ENCODE measurements at regions not wholly inside any gene's neighbourhood (a gene's known extent, or its start where the extent isn't known, plus 50 kb on each side); places are given as distances from the start of the nearest gene placed in this dataset.
"Not testable (repeated sequence)": the region's sequence is repeated elsewhere in the genome, so short reads cannot be mapped to it uniquely, and the experiment has no call there.

DNA sequence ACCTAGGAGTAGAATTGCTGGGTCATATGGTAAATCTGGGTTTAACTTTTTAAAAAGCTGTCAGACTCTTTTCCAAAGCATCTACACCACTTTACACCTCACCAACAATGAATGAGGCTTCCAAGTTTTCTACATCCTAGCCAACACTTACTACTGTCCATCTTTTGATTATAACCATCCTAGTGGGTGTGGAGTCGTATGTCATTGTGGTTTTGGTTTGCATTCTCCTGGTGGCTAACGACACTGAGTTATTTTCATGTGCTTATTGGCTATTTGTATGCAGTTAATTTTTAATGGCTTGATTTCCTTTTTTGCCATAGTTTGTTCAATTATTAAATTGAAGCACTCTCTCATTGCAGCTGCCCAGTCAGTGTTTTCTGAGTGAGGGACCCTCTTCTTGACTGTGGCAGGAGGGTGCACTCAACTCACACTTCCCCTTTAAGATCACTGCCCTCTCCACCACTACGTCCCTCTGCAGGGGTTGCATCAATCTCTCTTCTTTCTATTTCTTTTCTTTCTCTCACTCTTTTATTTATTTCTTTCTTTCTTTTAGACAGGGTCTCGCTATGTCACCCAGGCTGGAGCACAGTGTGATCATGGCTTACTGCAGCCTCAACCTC, 182.3 kb downstream of the C9orf152 start:
- no peak for DNase-seq (ENCODE audit: low read depth in 2 of 2)

DNA sequence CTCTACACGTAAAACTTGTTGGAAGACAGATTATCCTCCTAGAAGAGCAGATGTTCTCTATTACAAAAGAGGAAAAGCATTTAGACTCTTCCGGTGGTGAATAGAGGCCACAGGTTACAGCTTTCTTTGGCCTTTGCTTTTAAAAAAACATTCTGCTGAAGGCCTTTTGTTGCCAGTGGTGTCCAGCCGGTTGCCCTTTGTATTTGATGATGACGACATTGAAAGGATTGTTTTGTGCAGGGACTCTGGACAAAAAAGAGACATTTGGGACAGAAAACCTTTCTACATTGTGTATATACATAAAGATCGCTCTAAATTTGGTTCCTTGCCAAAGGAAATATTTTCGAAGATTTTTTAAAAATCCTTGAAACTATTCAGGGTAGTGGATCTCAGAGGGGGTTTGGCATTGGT, 180.3 kb downstream of the C9orf152 start:
- DNase-seq (ENCODE audit: low read depth in 2 of 2) = no peak

- no peak for DNase-seq (ENCODE audit: low read depth in 2 of 2)
These were observed 179.7 kb downstream of the C9orf152 start for GRCh38 chr9:110028271-110028670.

GRCh38 chr9:110028676-110029075, 179.3 kb downstream of the C9orf152 start:
- DNase-seq (ENCODE audit: low read depth in 2 of 2) = no peak

- no peak for DNase-seq (ENCODE audit: low read depth in 2 of 2)
These were observed 178.5 kb downstream of the C9orf152 start for GRCh38 chr9:110029429-110029955.

DNA sequence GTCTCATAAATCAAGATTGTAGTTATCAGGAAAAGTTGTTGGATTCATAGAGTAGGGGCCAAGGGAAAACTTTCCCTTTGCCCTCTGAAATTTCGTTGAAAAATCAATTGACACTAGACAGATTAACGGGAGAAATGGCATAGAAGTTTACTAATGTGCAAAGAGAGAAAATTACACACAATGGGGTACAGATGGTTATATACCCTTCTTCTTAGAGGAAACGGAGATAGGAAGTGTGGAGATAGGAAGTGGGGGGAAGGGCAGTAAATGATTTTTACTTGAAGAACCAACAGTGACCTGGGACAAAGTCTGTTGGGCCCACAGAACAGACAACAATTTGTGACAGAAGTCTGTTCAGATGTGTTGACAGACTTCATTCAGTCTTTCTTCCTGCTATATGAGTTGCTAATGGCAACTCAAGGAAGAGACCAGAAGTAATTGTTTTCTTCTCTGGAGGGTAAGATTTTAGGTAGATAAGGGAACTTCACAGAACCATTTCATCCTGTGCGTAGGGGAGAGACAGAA, 177.9 kb downstream of the C9orf152 start:
- DNase-seq (ENCODE audit: low read depth in 2 of 2) = no peak

- DNase-seq (ENCODE audit: low read depth in 2 of 2) = no peak
These were observed 177.3 kb downstream of the C9orf152 start for GRCh38 chr9:110030632-110031031.

GRCh38 chr9:110031511-110032173, 176.3 kb downstream of the C9orf152 start:
- DNase-seq (ENCODE audit: low read depth in 2 of 2) = no peak

- DNase-seq (ENCODE audit: low read depth in 2 of 2) = not testable (repeated sequence)
These were observed 175.4 kb downstream of the C9orf152 start for GRCh38 chr9:110032532-110032931.

GRCh38 chr9:110033869-110034268, 174.1 kb downstream of the C9orf152 start:
- DNase-seq (ENCODE audit: low read depth in 2 of 2) = no peak

DNA sequence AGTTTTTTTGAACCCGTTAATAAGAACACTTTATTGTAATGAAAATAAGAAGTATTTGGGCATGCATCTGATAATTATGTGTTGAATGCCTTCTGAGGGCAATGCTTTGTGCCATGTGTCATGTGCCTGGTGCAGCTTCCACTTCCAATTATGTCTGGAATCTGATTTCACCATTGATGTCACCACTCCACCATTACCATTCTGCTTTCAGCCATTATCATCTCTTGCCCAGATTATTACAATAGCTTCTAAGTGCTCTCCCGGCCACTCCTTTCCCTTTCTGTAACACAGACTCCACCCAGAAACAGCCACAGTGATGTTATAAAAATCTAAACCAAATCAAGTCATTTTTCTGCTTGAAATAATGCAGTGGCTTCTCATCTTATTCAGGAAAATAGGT, 171.7 kb downstream of the C9orf152 start:
- no peak for DNase-seq (ENCODE audit: low read depth in 2 of 2)

DNA sequence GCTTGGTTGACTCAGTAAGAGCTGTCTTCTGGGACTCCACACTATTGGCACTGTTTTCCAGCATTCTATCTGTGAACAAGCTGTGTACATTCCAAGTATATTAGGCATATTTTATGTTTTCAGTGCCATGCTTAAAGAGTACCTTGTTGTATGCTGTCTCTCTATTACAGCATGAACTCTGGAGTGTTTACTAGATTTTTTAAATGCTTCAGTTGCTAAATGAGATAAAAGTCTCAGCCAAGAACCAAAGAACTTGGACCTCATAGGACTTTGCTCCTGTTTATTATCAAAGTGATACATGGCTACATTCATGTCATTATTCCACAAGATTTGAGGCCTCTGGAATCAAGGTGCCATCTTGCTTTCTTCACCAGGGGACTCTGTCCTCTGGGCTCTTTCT, 167.2 kb downstream of the C9orf152 start:
- no peak for DNase-seq (ENCODE audit: low read depth in 2 of 2)

DNA sequence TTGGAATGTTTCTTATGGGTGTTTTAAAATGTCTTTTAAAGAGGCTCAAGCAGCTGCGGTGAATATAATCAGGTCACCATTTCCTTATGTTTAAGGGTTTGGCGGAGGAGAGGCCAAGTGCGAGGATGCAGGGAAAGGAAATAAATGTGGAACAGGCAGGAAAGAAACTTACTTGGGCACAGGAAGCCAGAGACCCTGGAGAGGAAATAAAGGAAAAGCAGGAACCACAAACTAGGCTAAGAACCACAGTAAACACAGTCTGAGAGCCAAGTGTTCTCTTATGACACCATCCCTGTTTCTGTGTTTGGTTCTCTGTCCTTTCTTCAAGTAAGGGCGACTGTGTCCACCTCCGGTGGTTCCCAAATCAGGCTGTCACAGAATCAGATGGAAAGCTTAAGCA, 166.5 kb downstream of the C9orf152 start:
- no peak for DNase-seq (ENCODE audit: low read depth in 2 of 2)

- no peak for DNase-seq (ENCODE audit: low read depth in 2 of 2)
These were observed 160.6 kb downstream of the C9orf152 start for GRCh38 chr9:110047232-110047954.

DNA sequence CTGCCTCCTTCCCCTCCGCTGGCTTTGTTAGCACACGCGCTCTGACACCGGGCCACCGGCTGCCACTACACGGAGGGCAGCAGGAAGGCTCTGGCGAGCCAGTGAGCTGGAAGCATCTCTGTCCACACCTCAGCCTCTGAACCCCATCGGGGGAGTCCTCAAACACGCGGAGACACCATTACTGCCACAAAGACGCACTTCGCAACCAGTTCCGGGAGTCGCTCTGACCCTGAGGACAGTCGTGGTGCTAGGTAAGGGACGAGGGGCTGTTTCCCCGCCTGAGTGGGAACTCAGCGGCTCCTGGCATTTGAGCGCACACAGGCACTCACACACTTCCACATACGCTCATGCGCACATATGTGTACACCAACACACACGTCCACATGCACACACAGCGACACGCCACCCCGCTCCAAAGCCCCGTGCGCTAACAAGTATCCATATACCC, 160.0 kb downstream of the C9orf152 start:
- no peak for DNase-seq (ENCODE audit: low read depth in 2 of 2)

DNA sequence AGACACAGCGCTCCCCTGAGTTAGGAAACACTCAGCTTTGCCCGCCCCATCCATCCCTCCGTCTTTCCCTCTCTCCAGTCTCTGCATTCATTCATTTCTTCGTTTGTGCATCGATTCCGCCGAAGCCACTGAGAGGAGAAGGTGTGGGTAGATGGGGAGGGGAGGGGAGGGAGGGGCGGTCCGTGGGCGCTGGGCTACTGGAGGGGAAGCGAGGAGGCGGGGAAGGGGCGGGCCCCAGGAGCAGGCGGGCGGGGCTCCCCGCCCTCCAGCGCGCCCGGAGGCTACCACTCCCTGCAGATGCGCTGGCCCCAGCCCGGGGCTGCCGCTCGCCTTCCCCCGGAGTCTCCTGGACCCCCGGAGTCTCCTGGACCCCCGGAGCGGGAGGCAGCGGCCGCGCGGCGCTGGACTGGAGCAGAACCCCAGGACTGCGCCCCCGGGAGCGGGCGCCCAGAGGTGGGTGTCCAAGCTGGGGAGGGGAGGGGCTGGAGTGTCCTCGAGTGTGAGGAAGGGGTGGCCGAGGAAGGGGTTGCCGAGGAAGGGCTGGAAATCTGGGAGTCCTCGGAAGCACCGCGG, 159.5 kb downstream of the C9orf152 start:
- DNase-seq (ENCODE audit: low read depth in 2 of 2) = peak; percentile 59 to 68

GRCh38 chr9:110048976-110049698, 158.8 kb downstream of the C9orf152 start:
- no peak for DNase-seq (ENCODE audit: low read depth in 2 of 2)

DNA sequence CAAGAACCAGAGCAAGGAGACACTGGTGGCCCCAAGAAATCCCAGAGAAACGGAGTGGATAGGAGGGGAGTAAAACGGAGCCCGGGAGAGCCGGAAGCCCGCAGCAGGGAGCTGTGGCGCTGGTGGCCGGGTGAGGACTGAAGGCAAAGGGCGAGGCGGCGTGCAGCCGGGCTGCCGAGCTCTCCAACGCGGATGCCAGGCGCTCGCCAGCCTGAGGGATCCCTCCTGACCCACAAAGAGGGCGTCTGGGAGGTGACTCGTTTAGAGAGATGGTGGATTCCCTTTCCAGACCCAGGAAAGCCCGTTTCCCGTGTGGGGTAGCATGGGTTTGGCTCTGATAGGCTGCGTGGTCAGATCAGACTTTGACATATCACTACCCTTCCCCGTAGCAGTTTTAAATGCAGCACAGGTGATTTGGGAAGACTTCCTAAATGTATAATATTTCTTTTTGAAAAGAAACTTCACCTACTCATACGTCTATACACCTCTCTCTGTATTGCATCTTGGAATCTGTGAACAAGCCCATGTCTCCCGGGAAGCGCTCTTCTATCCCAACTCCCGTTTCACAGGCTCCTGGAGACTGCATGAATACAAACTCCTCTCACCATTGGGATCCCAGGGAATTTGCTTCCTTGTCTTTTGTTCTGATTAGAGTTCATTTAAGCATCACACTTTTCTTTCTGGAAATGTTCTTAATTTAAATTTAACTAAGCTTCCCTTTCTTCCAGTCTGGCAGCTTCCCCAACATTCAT, 158.1 kb downstream of the C9orf152 start:
- DNase-seq (ENCODE audit: low read depth in 2 of 2) = no peak

DNA sequence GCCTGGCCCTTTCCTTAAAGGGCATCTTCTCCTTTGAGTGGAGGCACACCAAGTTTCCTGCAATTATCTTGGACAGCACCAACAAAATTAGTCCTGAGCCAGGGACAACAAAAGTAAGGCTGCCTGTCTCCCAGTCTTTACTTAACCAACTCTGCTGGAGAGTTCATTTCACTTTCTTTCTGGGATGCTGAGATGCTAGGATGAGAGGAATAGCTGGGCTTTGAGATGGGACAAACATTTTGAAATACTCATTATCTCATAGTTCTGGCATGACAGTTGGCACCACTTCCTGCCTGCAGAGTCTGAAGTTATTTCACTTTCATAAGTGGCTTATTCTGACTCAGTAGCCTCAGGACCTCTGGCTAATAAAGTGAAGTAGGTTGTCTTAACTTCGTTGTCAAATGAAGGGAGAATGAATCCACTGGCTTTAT, 157.0 kb downstream of the C9orf152 start:
- DNase-seq (ENCODE audit: low read depth in 2 of 2) = no peak

- no peak for DNase-seq (ENCODE audit: low read depth in 2 of 2)
These were observed 151.9 kb downstream of the C9orf152 start for GRCh38 chr9:110056062-110056461.

Data from stimulated activated CD8-positive, alpha-beta memory T cell treated with anti-CD3 and anti-CD28 coated beads, Interleukin-7, amount 100 ng/mL, for 4 hours (primary cell).